GM18858 (cell line): ENCODE measurements at regions not wholly inside any gene's neighbourhood (a gene's known extent, or its start where the extent isn't known, plus 50 kb on each side); places are given as distances from the start of the nearest gene placed in this dataset.

Experiments used
- ATAC-seq: cut with Tn5 transposase; IDR thresholded peaks from one replicate; pipeline ENCODE4 v1.9.1; 2021; ENCODE audit not compliant: unreplicated experiment

DNA sequence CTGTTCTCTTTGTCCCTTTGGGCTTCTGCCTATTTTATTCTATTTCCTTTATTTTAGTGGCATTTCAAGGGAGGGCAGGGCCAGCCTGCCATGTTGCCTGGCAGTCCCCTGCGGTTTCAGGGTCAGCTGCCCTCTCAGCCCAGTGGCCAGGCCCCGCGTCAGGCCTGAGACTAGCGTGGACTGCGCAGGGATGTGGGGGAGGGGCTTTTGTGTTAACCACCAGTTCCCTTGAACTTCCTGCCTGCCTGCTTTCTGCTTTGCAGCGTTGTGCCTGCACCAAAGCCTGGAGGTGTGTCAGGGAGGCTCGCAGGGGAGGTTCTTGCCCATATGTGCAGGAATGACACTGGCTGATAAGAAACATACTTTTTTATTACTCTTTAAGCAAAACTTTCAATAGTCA lies 157.6 kb downstream of the SLC35B3 start:
- ATAC-seq: no peak

DNA sequence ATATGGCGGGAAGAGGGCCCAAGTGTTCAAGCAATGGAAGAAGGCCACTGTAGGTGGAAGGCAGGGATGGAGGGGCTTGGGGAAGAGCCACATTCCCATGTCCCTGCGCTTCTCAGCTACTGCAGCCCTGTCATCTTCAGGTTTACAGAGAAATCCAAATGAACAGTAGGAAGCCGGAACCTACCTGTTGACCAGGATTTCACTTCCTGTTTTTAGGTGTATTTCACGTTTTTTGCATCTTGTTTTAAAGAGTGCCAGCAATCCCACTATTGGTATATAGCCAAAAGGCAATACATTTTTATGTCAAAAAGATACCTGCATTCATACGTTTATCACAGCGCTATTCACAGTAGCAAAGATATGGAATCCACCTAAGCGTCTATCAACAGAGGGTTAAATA lies 159.2 kb downstream of the SLC35B3 start:
- no peak for ATAC-seq

DNA sequence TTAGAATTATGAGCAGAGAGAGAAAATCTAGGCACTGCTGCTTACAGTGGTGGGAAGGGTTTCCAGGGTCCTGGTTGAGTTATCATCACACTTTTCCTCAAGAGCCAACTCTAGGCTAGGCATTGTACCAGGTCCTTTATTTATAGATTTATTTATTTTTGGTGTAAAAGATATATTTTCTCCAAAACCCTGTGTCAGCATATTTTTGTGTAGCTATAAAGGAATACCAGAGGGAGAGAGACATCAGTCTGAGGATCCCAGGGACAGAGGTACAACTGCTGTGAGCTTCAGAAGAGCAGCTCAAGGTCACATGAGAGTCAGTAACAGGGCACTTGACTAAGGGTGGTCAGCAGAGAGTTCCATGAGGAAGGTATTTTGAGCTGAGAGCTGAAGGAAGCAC lies 159.7 kb downstream of the SLC35B3 start:
- no peak for ATAC-seq

DNA sequence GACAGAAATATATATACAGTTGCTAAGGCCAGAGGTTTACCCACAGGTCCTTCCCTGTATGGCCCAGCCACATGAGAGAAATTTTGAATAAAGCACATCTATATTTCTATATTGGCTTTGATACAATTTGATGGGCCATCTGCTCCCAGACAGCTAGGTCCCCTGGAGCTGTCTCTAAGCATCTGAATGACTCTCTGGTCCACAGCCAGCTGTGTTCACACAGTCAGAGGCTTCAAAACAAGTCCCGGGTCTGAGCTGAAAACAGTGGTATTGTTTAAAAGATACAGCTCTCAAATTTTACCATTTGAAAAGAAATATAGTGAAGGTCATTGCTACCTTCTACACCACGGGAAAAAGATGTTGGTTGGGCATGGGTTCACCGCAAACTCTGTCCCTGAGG lies 161.1 kb downstream of the SLC35B3 start:
- no peak for ATAC-seq

DNA sequence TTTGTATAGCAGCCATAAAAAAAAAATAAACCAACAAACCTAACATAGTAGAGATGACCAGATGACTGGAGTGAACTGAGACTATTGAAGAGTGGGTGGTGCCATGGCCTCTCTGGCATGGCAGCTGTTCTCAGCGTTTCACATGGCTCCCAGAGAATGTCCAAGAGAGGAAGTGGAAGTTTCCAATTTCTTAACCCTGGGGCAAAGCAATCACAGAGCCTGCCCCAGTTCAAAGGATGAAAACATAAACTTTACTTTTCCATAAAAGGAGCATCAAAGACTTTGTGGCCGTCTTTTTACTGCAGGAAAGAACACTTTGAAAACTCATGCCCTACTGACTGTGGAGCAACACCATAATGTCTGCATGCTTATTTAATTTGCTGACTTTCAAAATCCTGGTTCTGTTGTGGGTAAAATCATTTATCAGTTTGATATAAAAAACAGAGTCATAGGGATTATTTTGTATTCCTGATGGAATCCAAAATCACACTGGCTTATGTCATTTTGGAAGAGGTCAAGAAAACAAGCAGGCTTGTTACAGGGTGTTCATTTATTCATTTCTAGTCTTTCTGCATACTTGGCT lies 165.4 kb downstream of the SLC35B3 start:
- ATAC-seq: no peak

DNA sequence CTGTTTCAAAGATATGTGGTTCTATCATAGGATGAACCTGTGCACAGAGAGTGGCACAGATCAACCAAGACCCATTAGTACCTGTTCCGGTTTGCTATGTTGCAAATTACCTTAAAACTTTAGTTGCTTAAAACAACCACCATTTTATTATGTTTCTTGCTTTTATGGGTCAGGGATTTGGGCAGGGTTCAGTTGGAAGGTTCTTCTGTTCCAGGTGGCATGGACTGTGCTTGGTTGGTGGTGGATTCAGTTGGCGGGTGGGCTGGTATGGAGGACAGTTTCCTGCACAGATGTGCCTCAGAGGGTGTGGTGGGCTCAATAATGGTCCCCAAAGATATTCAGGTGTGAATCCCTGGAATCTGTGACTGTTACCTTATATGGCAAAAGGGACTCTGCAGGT lies 166.3 kb downstream of the SLC35B3 start:
- ATAC-seq: no peak

DNA sequence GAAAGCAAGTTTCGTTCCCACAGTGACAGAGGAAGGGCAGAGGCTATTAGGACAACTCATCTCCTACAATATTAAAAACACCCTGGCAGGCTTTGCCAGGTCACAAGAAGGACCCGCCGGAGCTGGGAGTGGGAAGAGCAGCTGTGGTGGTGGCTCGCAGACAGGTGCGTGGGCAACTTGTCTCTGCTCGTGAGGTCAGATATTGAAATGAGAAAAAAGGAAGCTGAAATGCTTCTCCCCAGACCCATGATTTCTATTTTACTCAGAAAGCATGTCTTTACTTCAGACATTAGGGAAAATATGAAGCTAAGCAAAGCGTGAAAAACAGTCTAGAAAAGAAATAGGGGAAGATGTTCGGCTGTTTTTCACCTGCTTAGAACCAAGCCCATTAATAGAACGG lies 166.3 kb upstream of the EEF1E1 start:
- no peak for ATAC-seq

DNA sequence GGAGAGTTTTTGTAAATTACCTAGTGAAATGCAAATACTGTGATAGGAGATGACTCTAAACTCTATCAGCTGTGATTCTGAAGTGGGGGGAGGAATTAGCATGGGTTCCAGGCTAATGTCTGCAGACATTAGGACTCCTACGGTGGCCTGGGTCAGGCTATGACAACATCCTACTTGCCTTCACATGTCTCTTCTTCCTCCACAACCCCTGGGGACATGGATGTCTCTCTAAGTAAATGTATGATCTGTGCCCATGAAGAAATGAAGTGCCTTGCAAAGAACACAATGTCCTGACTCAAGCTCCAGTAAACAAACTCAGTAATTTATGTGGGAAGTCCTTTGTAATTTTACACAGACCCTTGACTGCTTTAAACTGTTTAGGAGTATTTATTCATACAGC lies 165.8 kb upstream of the EEF1E1 start:
- ATAC-seq: no peak

DNA sequence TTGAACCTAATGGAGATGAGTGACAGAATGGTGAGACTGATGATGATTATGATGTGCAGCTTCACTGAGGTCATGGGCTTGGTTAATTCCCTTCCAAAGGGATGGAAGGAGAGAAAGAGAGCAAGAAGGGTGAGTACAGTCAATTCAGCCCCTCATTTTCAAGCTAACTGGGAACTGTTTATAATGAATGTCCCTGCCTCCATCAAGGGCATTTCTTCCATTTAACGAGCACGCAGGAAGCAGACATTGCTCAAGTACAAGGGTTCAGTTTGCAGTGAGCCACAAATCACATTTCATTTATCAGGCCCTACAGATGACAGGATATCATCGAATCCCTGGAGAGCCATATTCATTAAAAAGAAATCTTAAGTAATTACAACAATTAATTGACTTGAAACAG lies 158.3 kb upstream of the EEF1E1 start:
- ATAC-seq: no peak

DNA sequence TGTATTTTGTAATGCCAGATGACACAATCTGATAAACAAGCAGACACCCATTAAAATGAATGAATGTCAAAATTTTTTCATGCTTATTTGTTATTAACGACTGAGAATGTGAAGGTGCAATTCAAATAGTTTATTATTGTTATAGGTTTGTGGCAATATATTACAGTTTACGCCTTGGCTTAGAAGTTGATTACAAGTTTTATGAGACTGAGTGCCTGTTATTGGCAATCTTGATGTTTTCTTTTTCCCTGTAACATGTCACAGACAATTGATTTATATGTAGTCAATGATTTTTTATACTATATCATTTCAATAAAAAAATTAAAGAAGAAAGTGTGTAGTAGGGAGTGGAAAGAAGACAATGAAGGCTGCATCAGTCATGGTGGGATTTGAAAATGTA lies 144.1 kb upstream of the EEF1E1 start:
- ATAC-seq: no peak

DNA sequence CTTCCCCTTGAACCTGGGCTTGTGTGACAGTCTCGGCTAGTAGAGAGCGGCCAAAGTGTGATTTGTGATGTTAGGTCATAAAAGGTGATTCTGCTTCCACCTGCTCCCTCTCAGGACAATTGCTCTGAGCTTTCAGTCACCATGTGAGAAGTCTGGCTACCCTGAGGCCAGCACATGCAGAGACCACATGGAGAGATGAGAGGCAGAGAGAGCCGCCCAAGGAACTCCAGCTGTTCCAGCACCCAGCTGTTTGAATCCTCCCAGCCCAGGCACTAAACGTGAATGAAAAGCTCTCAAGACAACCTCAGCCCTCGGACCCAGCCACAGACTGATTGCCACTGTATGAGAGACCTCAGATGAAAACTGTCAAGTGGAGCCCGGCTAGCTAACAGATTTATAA lies 143.4 kb upstream of the EEF1E1 start:
- ATAC-seq: no peak

DNA sequence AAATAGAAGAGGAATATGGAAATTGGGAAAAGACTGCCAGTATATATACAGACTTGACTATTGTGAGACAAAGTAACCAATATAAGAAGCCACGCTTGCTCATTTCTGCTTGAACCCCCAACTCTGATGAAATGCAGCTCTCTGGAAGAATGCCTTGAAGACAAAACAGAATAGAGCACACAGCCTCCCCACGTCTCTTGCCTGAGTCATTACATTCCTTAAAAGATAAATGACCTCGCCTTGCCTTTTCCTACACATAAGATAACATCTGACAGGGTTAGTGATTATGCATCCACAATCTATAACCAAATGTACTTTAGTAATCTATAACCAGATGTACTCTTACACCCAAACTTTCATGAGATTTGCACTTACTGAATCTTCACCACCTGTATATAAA lies 141.1 kb upstream of the EEF1E1 start:
- ATAC-seq: no peak

DNA sequence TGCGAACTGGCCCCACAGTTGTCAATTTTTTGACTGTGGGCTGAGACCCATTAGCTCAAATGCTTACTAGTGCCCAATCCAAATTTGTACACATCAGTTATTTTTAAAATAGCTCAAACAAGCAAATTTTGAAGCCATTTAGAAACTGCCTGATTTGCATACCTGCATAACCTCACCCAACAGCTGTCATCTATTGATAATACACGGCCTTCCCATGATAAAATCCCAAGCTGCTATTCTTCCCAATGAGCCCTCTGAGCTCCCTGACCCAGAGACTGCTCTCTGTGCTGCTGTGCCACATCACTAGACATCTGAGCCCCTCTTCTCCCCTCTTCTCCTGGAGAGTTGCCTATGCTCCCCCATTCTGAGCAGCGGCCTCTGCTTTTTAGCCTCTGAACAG lies 140.5 kb upstream of the EEF1E1 start:
- no peak for ATAC-seq

DNA sequence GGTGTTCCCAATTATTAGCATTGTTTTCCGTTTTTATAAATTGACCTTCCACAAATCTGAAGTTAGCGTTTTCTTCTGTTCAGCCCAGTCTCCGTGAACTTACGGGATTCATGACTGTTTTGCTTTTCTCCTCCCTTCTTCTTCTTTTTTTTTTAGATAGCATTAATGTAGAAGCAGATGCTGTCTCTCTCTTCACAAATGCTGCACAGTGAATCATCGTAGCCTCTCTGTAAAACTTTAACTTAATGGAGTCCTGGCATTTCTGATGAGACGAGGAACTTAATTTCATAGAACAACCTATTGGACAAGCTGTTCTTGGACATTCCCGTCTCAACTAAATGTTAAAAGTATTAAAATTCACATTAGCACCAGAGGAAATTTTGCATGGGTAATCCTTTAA lies 138.0 kb upstream of the EEF1E1 start:
- no peak for ATAC-seq

DNA sequence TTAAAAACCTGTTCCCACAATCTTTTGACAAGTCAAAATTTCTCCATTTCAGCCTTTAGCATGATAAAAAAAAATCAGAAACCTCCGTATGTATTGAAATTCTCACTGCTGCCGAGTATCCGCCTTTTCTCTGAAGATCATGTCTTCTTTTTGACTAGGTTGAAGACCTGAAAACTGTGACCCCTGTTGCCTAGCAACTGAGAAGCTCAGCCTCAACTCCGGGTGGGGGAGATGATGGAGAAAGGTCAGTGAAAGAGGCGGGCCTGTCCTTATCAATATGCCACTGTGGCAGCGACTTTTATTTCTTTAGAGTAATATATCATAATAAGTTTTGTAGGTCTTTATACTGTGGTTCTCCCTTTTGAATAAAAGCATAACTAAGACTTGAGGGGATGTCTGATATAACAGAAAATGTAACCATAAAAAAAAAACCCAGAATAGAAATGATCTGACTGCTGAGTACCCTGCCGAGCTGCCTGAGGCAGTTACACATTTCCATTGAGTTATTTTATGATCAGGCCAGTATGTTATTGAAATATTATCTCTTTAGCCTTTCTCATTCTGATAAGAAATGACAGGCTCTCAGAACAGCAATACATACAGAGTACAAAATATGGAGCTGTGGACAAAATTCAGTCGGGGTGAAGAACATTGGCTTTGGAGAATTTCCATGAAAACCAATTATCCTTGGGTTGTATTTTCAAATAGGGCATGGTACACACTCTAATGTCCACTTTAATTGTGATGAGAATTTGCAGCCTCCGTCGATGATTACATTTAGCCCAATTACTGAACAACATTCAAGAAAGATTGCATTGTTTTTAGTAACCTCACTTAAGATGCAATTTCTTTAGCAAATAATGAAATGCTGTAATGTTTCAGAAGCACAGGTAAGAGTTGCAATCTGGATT lies 136.7 kb upstream of the EEF1E1 start:
- no peak for ATAC-seq

DNA sequence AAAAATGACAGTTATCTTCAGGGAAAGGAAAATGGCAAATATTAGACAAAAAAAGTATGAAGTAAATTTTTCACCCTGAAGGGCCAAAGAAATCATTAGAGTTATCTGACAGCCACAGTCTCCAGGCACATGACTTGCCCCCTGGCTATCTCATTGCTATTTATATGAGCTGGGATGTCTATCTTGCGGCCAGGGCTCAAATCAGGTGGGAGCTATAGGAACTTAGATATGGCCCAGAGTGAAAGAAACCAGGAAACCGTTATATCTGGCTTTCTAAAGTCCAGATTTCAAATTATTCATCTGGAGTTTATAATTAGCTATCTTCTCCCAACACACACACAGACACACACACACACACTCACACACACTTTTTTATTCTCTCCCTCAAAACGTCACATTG lies 135.3 kb upstream of the EEF1E1 start:
- no peak for ATAC-seq

DNA sequence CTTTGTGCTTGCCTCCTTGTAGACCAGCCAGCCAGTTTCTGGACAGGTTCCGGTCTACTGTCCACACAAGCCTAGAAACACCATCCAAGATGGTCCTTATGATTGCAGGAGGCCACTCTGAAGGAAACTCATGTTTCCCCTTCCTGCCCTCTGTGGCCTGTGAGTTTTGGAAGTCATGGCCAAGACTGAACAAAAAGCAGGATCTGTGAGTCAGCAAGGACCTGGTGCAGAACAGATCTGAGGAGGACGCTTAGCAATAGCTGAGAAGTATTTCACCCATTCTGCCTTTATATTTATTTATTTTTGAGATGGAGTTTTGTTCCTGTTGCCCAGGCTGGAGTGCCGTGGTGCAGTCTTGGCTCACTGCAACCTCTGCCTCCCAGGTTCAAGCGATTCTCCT lies 134.6 kb upstream of the EEF1E1 start:
- ATAC-seq: no peak

DNA sequence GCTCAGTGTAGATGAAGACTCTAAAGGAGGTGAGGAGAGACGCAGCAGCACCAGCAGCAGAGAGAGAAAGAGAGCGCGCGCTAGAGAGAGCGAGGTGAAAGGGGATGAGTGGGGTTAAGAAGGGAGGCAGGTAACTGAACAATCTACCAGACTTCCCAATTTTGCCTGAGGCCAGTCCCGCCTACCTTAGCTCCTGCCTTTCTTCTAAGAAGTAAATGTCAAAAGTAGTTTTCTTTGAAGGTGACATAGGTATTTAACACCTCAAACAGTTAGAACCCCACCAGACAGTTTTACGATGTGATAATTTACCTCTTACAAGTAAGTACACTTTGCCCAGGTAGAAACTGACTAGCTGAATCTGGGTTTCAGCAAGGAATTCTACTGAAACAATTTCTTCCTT lies 132.0 kb upstream of the EEF1E1 start:
- ATAC-seq: no peak

DNA sequence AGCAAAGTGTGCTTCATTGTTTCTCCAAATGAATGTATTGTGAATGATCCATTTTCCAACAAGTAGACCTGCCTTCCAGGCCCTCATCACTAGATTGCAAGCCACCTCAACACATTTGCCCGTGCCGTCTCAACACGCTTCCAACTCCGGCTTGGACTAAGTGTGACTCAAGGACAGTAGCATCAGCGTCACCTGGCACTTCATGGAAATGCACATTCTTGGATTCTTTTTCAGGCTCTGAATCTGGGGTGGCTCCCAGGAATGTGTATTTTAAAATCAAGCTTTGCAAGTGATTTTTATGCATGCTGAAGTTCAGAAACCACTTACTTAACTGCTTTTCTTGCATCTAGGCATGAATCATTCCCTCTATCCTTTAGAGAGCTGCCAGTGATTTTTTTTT lies 129.6 kb upstream of the EEF1E1 start:
- no peak for ATAC-seq

DNA sequence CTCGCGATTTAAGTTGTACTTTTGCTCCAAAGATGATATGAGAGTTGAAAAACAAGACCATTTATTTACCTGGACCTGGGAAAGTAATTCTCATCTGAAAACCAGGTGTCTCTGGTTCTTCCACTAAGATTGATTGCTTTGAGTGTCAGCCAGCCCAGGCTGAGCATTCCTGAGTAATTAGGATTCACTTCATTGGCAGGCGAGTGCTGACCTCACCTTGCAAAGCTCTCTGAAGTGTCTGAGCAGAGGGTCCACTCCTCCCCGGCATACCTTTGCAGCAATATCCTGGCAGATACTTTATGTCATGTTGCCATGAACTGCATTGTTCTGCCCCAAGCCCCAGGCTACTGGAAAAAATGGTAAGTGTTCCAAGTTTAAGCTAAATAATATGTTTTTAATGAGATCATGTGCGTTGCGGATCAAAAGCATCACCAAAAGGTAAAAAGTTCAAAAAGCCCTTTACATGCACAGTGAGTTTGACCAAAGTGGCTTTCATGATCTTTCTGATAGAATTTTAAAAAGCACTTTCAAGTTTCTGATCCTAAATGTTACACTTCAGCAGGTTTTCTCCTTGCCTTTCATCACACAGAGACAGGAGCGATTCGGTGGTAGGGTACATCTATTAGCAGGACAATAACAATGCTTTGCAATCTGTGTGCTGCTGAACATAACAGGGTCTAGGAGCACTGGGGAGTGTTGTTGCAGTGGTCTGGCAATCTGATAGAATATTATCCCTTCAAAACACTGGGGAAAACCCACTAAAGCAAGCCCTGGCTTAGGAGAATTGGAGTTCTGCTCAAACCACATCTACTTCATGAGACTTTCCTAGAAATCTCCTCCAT lies 127.8 kb upstream of the EEF1E1 start:
- ATAC-seq: no peak

DNA sequence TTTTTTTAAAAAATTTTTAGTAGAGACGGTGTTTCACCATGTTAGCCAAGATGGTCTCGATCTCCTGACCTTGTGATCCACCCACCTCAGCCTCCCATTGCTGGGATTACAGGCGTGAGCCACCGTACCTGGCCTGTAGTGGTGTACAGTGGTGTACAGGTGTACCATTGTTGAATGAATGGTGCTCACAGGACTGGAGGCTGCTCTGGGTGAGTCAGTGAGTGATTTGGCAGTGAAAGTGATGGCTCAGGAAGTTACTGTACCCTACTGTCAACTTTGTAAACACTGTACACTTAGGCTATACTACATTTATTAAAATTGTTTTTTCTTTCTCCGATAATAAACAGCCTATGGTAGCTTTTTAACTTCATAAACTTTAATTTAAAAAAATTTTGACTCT lies 122.8 kb upstream of the EEF1E1 start:
- no peak for ATAC-seq

DNA sequence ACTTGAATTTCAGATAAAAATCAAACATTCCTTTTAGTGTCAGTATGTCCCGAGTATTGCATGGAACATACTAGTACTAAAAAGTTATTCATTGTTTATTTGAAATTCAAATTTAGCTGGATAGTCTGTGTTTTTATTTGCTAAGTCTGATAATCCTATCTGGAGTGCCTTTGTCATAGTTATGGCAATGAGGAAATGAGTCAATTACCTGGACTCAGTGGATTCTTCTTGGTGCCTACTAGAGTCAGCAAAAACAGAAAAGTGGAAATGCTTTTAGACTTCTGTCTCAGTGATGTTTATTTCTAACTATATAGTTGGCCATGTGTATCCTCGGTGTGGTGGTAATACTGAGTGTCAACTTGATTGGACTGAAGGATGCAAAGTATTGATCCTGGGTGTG lies 121.3 kb upstream of the EEF1E1 start:
- no peak for ATAC-seq
